GM23338 (cell line): ENCODE measurements at regions not wholly inside any gene's neighbourhood (a gene's known extent, or its start where the extent isn't known, plus 50 kb on each side); places are given as distances from the start of the nearest gene placed in this dataset.

Experiments
- CREB1 ChIP-seq: fragments of 250-450 bp; sonication (Bioruptor Pico); IDR thresholded peaks from 2 replicates; pipeline ENCODE4 v1.5.0; 2020; ENCODE audit warnings: low read depth, mild to moderate bottlenecking, moderate library complexity
- EZH2 ChIP-seq: fragments of 200-600 bp; sonication (generic); IDR thresholded peaks from one replicate; pipeline ENCODE4 v1.8.0; 2017; ENCODE audit warnings: antibody characterized with exemption, mild to moderate bottlenecking, low read depth; ENCODE audit not compliant: unreplicated experiment
- EZH2phosphoT487 ChIP-seq: fragments of 200-600 bp; sonication (generic); IDR thresholded peaks from one replicate; pipeline ENCODE4 v1.8.1; 2018; ENCODE audit warnings: antibody characterized with exemption; ENCODE audit not compliant: unreplicated experiment
- JUNB ChIP-seq: IDR thresholded peaks from one replicate; pipeline ENCODE4 v1.6.1; 2016; ENCODE audit warnings: antibody characterized with exemption; ENCODE audit not compliant: unreplicated experiment
- POLR2AphosphoS5 ChIP-seq: IDR thresholded peaks from 2 replicates; pipeline ENCODE4 v1.6.1; 2016; ENCODE audit warnings: antibody characterized with exemption, low read depth
- STAT1 ChIP-seq: IDR thresholded peaks from one replicate; pipeline ENCODE4 v1.6.1; 2016; ENCODE audit warnings: antibody characterized with exemption; ENCODE audit not compliant: unreplicated experiment
- ZNF114 ChIP-seq: fragments of 250-450 bp; sonication (Bioruptor Pico); IDR thresholded peaks from 2 replicates; pipeline ENCODE4 v1.5.0; 2020; ENCODE audit warnings: mild to moderate bottlenecking, moderate library complexity
- ZNF331 ChIP-seq: fragments of 250-450 bp; sonication (Bioruptor Pico); IDR thresholded peaks from 2 replicates; pipeline ENCODE4 v1.5.0; 2020; ENCODE audit warnings: low read depth, mild to moderate bottlenecking, moderate library complexity
- TF ChIP-seq, protein P1 (sequence below), 2 experiments: fragments of 200-600 bp in 1 of 2; sonication (generic) in 1 of 2; conservative IDR thresholded peaks; 2 replicates each; pipeline versions ENCODE4 v1.5.1 to v1.6.1; 2016 to 2017; ENCODE audit warnings: antibody characterized with exemption in 2 of 2, low read depth in 2 of 2, mild to moderate bottlenecking in 2 of 2, moderate library complexity in 1 of 2
- TF ChIP-seq, protein P2 (sequence below): IDR thresholded peaks from one replicate; pipeline ENCODE4 v1.6.1; 2018; ENCODE audit warnings: antibody characterized with exemption; ENCODE audit not compliant: unreplicated experiment
- TF ChIP-seq, protein P3 (sequence below): IDR thresholded peaks from 2 replicates; pipeline ENCODE4 v1.6.1; 2016; ENCODE audit warnings: antibody characterized with exemption
- TF ChIP-seq, protein P4 (sequence below): fragments of 250-450 bp; sonication (Bioruptor Pico); IDR thresholded peaks from 2 replicates; pipeline ENCODE4 v1.5.0; 2020; ENCODE audit warnings: mild to moderate bottlenecking, moderate library complexity

DNA sequence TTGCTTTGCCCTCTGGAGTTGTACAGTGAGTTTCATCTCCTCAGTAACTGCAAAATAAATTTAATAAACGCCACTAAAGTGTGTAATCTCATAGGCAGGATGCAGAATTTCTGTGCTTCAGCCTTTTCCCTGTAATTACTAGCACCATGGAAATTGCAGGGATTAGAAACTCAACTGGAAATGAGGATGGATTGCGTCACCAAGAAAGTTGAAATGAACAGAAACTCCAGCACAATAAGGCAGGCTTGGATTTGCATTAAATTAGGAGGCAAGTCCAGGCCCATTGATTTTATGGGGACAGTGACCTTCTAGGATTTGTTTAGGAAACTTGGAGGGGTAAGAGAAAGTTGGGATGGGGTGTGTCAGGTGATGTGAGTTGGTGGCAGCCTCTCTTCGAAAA lies 197.5 kb downstream of the PTPRU start:
- TF ChIP-seq, protein P1, sequence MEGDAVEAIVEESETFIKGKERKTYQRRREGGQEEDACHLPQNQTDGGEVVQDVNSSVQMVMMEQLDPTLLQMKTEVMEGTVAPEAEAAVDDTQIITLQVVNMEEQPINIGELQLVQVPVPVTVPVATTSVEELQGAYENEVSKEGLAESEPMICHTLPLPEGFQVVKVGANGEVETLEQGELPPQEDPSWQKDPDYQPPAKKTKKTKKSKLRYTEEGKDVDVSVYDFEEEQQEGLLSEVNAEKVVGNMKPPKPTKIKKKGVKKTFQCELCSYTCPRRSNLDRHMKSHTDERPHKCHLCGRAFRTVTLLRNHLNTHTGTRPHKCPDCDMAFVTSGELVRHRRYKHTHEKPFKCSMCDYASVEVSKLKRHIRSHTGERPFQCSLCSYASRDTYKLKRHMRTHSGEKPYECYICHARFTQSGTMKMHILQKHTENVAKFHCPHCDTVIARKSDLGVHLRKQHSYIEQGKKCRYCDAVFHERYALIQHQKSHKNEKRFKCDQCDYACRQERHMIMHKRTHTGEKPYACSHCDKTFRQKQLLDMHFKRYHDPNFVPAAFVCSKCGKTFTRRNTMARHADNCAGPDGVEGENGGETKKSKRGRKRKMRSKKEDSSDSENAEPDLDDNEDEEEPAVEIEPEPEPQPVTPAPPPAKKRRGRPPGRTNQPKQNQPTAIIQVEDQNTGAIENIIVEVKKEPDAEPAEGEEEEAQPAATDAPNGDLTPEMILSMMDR (conservative IDR thresholded peaks at IDR 0.05; ENCODE audit: low read depth in 2 of 2) = no peak
- TF ChIP-seq POLR2AphosphoS5 (no peak), STAT1 (no peak), EZH2 (no peak), CREB1 (CRISPR knock-in tag) (no peak), EZH2phosphoT487 (no peak), JUNB (no peak), ZNF114 (CRISPR knock-in tag) (no peak), ZNF331 (CRISPR knock-in tag) (no peak)
- TF ChIP-seq, protein P2, sequence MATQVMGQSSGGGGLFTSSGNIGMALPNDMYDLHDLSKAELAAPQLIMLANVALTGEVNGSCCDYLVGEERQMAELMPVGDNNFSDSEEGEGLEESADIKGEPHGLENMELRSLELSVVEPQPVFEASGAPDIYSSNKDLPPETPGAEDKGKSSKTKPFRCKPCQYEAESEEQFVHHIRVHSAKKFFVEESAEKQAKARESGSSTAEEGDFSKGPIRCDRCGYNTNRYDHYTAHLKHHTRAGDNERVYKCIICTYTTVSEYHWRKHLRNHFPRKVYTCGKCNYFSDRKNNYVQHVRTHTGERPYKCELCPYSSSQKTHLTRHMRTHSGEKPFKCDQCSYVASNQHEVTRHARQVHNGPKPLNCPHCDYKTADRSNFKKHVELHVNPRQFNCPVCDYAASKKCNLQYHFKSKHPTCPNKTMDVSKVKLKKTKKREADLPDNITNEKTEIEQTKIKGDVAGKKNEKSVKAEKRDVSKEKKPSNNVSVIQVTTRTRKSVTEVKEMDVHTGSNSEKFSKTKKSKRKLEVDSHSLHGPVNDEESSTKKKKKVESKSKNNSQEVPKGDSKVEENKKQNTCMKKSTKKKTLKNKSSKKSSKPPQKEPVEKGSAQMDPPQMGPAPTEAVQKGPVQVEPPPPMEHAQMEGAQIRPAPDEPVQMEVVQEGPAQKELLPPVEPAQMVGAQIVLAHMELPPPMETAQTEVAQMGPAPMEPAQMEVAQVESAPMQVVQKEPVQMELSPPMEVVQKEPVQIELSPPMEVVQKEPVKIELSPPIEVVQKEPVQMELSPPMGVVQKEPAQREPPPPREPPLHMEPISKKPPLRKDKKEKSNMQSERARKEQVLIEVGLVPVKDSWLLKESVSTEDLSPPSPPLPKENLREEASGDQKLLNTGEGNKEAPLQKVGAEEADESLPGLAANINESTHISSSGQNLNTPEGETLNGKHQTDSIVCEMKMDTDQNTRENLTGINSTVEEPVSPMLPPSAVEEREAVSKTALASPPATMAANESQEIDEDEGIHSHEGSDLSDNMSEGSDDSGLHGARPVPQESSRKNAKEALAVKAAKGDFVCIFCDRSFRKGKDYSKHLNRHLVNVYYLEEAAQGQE = no peak
- TF ChIP-seq, protein P3, sequence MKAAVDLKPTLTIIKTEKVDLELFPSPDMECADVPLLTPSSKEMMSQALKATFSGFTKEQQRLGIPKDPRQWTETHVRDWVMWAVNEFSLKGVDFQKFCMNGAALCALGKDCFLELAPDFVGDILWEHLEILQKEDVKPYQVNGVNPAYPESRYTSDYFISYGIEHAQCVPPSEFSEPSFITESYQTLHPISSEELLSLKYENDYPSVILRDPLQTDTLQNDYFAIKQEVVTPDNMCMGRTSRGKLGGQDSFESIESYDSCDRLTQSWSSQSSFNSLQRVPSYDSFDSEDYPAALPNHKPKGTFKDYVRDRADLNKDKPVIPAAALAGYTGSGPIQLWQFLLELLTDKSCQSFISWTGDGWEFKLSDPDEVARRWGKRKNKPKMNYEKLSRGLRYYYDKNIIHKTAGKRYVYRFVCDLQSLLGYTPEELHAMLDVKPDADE = no peak
- TF ChIP-seq, protein P4, sequence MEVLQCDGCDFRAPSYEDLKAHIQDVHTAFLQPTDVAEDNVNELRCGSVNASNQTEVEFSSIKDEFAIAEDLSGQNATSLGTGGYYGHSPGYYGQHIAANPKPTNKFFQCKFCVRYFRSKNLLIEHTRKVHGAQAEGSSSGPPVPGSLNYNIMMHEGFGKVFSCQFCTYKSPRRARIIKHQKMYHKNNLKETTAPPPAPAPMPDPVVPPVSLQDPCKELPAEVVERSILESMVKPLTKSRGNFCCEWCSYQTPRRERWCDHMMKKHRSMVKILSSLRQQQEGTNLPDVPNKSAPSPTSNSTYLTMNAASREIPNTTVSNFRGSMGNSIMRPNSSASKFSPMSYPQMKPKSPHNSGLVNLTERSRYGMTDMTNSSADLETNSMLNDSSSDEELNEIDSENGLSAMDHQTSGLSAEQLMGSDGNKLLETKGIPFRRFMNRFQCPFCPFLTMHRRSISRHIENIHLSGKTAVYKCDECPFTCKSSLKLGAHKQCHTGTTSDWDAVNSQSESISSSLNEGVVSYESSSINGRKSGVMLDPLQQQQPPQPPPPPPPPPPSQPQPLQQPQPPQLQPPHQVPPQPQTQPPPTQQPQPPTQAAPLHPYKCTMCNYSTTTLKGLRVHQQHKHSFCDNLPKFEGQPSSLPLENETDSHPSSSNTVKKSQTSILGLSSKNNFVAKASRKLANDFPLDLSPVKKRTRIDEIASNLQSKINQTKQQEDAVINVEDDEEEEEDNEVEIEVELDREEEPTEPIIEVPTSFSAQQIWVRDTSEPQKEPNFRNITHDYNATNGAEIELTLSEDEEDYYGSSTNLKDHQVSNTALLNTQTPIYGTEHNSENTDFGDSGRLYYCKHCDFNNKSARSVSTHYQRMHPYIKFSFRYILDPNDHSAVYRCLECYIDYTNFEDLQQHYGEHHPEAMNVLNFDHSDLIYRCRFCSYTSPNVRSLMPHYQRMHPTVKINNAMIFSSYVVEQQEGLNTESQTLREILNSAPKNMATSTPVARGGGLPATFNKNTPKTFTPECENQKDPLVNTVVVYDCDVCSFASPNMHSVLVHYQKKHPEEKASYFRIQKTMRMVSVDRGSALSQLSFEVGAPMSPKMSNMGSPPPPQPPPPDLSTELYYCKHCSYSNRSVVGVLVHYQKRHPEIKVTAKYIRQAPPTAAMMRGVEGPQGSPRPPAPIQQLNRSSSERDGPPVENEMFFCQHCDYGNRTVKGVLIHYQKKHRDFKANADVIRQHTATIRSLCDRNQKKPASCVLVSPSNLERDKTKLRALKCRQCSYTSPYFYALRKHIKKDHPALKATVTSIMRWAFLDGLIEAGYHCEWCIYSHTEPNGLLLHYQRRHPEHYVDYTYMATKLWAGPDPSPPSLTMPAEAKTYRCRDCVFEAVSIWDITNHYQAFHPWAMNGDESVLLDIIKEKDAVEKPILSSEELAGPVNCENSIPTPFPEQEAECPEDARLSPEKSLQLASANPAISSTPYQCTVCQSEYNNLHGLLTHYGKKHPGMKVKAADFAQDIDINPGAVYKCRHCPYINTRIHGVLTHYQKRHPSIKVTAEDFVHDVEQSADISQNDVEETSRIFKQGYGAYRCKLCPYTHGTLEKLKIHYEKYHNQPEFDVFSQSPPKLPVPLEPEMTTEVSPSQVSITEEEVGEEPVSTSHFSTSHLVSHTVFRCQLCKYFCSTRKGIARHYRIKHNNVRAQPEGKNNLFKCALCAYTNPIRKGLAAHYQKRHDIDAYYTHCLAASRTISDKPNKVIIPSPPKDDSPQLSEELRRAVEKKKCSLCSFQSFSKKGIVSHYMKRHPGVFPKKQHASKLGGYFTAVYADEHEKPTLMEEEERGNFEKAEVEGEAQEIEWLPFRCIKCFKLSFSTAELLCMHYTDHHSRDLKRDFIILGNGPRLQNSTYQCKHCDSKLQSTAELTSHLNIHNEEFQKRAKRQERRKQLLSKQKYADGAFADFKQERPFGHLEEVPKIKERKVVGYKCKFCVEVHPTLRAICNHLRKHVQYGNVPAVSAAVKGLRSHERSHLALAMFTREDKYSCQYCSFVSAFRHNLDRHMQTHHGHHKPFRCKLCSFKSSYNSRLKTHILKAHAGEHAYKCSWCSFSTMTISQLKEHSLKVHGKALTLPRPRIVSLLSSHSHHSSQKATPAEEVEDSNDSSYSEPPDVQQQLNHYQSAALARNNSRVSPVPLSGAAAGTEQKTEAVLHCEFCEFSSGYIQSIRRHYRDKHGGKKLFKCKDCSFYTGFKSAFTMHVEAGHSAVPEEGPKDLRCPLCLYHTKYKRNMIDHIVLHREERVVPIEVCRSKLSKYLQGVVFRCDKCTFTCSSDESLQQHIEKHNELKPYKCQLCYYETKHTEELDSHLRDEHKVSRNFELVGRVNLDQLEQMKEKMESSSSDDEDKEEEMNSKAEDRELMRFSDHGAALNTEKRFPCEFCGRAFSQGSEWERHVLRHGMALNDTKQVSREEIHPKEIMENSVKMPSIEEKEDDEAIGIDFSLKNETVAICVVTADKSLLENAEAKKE (CRISPR knock-in tag) = no peak
